Ishikawa (cell line): ENCODE measurements at regions not wholly inside any gene's neighbourhood (a gene's known extent, or its start where the extent isn't known, plus 50 kb on each side); places are given as distances from the start of the nearest gene placed in this dataset.

Experiments
- CEBPB ChIP-seq: IDR thresholded peaks from 2 replicates; pipeline ENCODE4 v1.6.1; 2012
- CREB1 ChIP-seq: IDR thresholded peaks from 2 replicates; pipeline ENCODE4 v1.6.1; 2012; ENCODE audit warnings: low read depth
- EGR1 ChIP-seq: IDR thresholded peaks from 2 replicates; pipeline ENCODE4 v1.6.1; 2012
- EP300 ChIP-seq: IDR thresholded peaks from 2 replicates; pipeline ENCODE4 v1.6.1; 2012; ENCODE audit warnings: borderline replicate concordance
- FOXM1 ChIP-seq: IDR thresholded peaks from 2 replicates; pipeline ENCODE4 v1.6.1; 2012; ENCODE audit warnings: low read depth, borderline replicate concordance
- MAX ChIP-seq: IDR thresholded peaks from 2 replicates; pipeline ENCODE4 v1.6.1; 2012
- NFIC ChIP-seq: IDR thresholded peaks from 2 replicates; pipeline ENCODE4 v1.6.1; 2012
- RAD21 ChIP-seq: IDR thresholded peaks from 2 replicates; pipeline ENCODE4 v1.6.1; 2012; ENCODE audit warnings: low read depth
- REST ChIP-seq: IDR thresholded peaks from 2 replicates; pipeline ENCODE4 v1.6.1; 2012; ENCODE audit warnings: low read depth, mild to moderate bottlenecking
- TAF1 ChIP-seq: IDR thresholded peaks from 2 replicates; pipeline ENCODE4 v1.6.1; 2012; ENCODE audit warnings: low read depth, mild to moderate bottlenecking
- TCF12 ChIP-seq: IDR thresholded peaks from 2 replicates; pipeline ENCODE4 v1.6.1; 2012; ENCODE audit warnings: low read depth
- TEAD4 ChIP-seq: IDR thresholded peaks from 2 replicates; pipeline ENCODE4 v1.6.1; 2012
- USF1 ChIP-seq: IDR thresholded peaks from 2 replicates; pipeline ENCODE4 v1.6.1; 2012
- YY1 ChIP-seq: IDR thresholded peaks from 2 replicates; pipeline ENCODE4 v1.6.1; 2012; ENCODE audit warnings: low read depth
- ZBTB7A ChIP-seq: IDR thresholded peaks from 2 replicates; pipeline ENCODE4 v1.6.1; 2012; ENCODE audit warnings: low read depth

DNA sequence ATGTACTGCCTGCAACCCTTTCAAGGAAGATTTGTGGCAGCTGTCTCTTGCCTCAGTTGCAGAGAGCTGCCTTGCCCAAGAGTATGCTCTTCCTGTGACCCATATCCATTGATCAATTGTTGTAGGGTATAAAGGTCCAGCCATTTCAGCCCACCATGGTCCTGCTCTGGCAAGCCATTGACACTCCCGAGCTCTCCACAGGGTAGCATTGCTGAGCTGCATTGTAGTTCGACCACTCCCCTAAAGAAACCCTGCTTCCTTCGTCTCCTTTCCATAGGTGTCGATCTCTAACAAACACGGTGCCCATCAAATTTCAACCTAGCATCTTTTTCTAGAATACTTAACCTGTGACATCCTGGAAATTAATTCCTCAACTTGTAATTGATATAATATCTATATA, 104.9 kb upstream of the NDUFV2 start:
- TF ChIP-seq TEAD4 (no peak), YY1 (no peak), EP300 (no peak)

- TF ChIP-seq USF1 (no peak), TAF1 (no peak), TCF12 (no peak), REST (no peak), EP300 (no peak), TEAD4 (no peak), CEBPB (no peak), CREB1 (no peak), EGR1 (no peak), YY1 (no peak)
Measured at GRCh38 chr18:8998481-8999217, 103.8 kb upstream of the NDUFV2 start.

DNA sequence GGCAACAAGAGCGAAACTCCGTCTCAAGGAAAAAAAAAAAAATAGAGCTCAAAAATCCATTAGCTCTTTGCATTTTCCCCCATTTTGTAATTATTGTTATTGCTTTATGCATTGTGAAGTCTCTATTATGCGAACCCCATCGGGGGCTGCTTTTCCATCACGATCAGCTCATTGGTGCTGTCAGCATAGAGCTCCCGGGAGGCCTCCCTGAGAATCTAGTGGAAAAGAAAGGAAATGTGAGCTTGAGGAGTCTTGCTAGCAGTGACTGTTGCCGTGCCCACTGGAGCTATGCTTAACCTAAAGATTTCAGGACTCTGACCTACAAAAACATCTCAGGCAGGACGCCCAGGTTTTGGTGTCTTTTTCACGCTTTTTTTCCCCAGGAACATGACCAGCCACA, 102.6 kb upstream of the NDUFV2 start:
- TF ChIP-seq EGR1 (no peak), NFIC (no peak), USF1 (no peak), REST (no peak), ZBTB7A (no peak), TAF1 (no peak), MAX (no peak), RAD21 (no peak), EP300 (no peak), YY1 (no peak), FOXM1 (no peak), TCF12 (no peak)

- TF ChIP-seq ZBTB7A (no peak), CREB1 (no peak), TAF1 (no peak), TCF12 (no peak), TEAD4 (no peak), RAD21 (no peak), MAX (no peak)
Measured at GRCh38 chr18:9000733-9001132, 101.8 kb upstream of the NDUFV2 start.

GRCh38 chr18:9001209-9001608, 101.3 kb upstream of the NDUFV2 start:
- TF ChIP-seq ZBTB7A (no peak), TAF1 (no peak), TEAD4 (no peak), FOXM1 (no peak), CEBPB (no peak), YY1 (no peak), NFIC (no peak), REST (no peak), USF1 (no peak), EGR1 (no peak), RAD21 (no peak)
